Heart right ventricle (tissue), 16 donors: ENCODE measurements at regions not wholly inside any gene's neighbourhood (a gene's known extent, or its start where the extent isn't known, plus 50 kb on each side); places are given as distances from the start of the nearest gene placed in this dataset.

ENCODE experiments used
- ATAC-seq, 8 donors: fragments of 200-7000 bp; cut with Tn5 transposase; one replicate each; pipeline ENCODE4 v1.9.1; 2020; ENCODE audit warnings: mild to moderate bottlenecking in 8 of 8, moderate library complexity in 8 of 8, moderate number of reproducible peaks in 1 of 8
- DNase-seq, 2 donors: peaks; one replicate each; pipeline ENCODE4 v3.0.0-alpha.2; 2020
- H3K27ac ChIP-seq, 10 donors: fragments of 200-600 bp; sonication (generic) in 2 of 10; one replicate each; pipeline versions ENCODE4 v1.5.0 to v1.8.0; 2020 to 2022; ENCODE audit warnings: mild to moderate bottlenecking in 3 of 10
- H3K27me3 ChIP-seq, 7 donors: fragments of 200-600 bp; one replicate each; pipeline ENCODE4 v1.8.0; 2021 to 2022; ENCODE audit warnings: mild to moderate bottlenecking in 2 of 7
- H3K36me3 ChIP-seq, 9 donors: fragments of 200-600 bp; sonication (generic) in 1 of 9; one replicate each; pipeline versions ENCODE4 v1.5.0 to v1.8.0; 2020 to 2022; ENCODE audit warnings: mild to moderate bottlenecking in 2 of 9
- H3K4me1 ChIP-seq, 9 donors: fragments of 200-600 bp; sonication (generic) in 1 of 9; one replicate each; pipeline versions ENCODE4 v1.5.0 to v1.8.0; 2020 to 2022; ENCODE audit warnings: mild to moderate bottlenecking in 4 of 9
- H3K4me3 ChIP-seq, 10 donors: fragments of 200-600 bp; sonication (generic) in 2 of 10; one replicate each; pipeline versions ENCODE4 v1.5.0 to v1.8.0; 2020 to 2022; ENCODE audit warnings: mild to moderate bottlenecking in 7 of 10, moderate library complexity in 2 of 10
- H3K9me3 ChIP-seq, 11 donors: fragments of 200-600 bp in 10 of 11; sonication (generic) in 2 of 11; one replicate each; pipeline versions ENCODE4 v1.5.0 to v1.8.0; 2013 to 2022; ENCODE audit warnings: mild to moderate bottlenecking in 2 of 11, control low read depth in 1 of 11, moderate library complexity in 1 of 11
- WGBS, 2 donors: extraction: QIAGEN DNeasy Blood & Tissue Kit; methylation state at CpG; one replicate each; pipeline ENCODE4 v1.1.7; 2013; ENCODE audit warnings: inconsistent platforms in 1 of 2; 5-methylcytosine and 5-hydroxymethylcytosine counted together
- intact Hi-C, 10 donors: fragments of 100-400 bp; cut with DNase I; formaldehyde crosslinking; loops; one replicate each; pipeline versions ENCODE4 v1.11.1 to v1.14.2; 2022
- TF ChIP-seq, protein P1 (sequence below), 9 donors: fragments of 200-600 bp; sonication (generic) in 2 of 9; IDR thresholded peaks; one replicate each; pipeline versions ENCODE4 v1.5.0 to v1.8.0; 2021 to 2022; ENCODE audit warnings: antibody characterized with exemption in 9 of 9, mild to moderate bottlenecking in 5 of 9, moderate library complexity in 1 of 9
- donor health status: Arrhythmogenic right ventricular cardiomyopathy.
- donor health status: ischemic (EF 13 %, LVEDD 7.1; RV severe dilation, severe dysfunction).
- donor health status: healthy with polysubstance abuse.
- donor health status: DM: no; HTN: yes; CAD: no.
- donor health status: DM: no; HTN: no; CAD: no.
- donor health status: ischemic (EF 25% LVEDD 6.9; RV normal size, moderate dysfunction).
- donor health status: ischemic (EF 25% LVEDD 5.7; RV mildly dilated, moderate dysfunction).
- donor health status: healthy.
- donor health status: DM: yes; HTN: yes; CAD: no.
- donor health status: Ischemic cardiomyopathy.
- donor health status: ischemic (EF 35%, LVEDD 5.7; RV mildly dilated, moderate dysfunction).
- donor health status: nonischemic (EF 11% LVEDD 7.7; RV severe dilation, severe dysfunction).
- donor health status: DM: yes; HTN: yes; CAD: no.
- donor health status: PGD.
- donor health status: ischemic (EF 29% LVEDD 5.4; RV normal size, mild dysfunction).
- donor health status: nonischemic (EF 23%, LVEDD 6.1; RV moderate dilation, normal function).

DNA sequence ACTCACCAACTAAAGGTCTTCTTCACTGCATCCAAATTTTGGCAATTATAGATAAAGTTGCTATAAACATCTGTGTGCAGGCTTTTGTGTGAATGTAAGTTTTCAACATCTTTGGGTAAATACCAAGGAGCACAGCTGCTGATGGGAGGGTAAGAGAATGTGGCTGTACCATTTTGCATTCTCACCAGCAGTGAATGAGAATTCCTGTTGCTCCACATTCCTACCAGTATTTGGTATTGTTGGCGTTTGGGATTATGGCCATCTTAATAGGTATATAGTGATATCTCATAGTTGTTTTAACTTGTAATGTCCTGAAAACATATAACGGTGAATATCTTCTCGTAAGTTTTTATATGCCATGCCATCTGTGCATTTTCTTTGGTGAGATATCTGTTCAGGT, 69.3 kb downstream of the ILRUN start:
- no peaks in the 10 kb centered on the region for H3K27me3 ChIP-seq
- H3K9me3 ChIP-seq: no peaks in the 10 kb centered on the region
- H3K4me1 ChIP-seq: peaks cover 0 to 19% (median 0%) of the 10 kb centered on the region in 9 donors
- H3K36me3 ChIP-seq: peaks cover 0 to 10% (median 0%) of the 10 kb centered on the region in 9 donors
- TF ChIP-seq, protein P1, sequence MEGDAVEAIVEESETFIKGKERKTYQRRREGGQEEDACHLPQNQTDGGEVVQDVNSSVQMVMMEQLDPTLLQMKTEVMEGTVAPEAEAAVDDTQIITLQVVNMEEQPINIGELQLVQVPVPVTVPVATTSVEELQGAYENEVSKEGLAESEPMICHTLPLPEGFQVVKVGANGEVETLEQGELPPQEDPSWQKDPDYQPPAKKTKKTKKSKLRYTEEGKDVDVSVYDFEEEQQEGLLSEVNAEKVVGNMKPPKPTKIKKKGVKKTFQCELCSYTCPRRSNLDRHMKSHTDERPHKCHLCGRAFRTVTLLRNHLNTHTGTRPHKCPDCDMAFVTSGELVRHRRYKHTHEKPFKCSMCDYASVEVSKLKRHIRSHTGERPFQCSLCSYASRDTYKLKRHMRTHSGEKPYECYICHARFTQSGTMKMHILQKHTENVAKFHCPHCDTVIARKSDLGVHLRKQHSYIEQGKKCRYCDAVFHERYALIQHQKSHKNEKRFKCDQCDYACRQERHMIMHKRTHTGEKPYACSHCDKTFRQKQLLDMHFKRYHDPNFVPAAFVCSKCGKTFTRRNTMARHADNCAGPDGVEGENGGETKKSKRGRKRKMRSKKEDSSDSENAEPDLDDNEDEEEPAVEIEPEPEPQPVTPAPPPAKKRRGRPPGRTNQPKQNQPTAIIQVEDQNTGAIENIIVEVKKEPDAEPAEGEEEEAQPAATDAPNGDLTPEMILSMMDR (IDR thresholded peaks at IDR 0.05): no peak
- ATAC-seq (no peak), DNase-seq (no peak)
- WGBS, 2 donors: 94 to 98% methylated on average over 3 of the region's 3 CpGs
- intact Hi-C loops: no loop called here
- H3K27ac ChIP-seq: no peak overlapping the region
- H3K4me3 ChIP-seq: no peak overlapping the region

DNA sequence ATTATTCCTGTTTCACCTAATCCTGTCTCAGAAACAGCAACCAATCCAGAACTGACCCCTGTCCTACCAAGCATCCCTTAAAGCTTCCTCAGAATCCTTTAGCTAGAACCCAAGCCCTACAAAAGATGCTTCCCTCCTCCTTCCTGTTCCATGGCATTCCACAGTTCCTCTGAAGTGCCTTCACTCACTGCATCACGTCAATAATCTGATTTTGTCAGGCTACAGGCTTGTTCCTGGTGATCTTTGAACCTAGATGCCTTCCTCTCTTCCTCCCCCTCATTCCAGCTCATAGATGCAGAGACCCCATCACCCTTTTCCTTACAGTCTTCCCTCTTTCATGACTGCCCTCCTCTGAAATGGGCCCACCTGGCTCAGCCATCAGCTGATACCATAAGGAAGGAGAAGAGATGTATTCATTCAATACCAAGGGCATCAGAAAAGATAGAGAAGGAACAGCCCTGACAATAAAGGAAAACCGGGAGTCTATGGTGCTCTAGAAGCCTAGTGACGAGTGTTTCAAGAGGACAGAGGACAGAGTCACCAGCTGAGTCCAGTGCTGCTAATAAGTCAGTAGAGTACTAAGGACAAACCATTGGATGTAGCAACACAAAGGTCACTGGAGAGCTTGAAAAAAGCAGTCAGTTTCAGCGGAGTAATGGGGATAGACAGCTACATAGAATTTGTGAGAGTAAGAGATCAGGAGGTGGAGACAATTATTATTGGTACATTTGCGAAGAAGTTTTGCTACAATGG, 62.5 kb upstream of the SPDEF start:
- no peak for DNase-seq
- H3K27ac ChIP-seq: no peak overlapping the region
- TF ChIP-seq, protein P1 (IDR thresholded peaks at IDR 0.05): no peak
- H3K4me3 ChIP-seq: no peak overlapping the region
- WGBS, 2 donors: 79 to 80% methylated on average over 5 of the region's 5 CpGs
- H3K4me1 ChIP-seq: peaks cover 0 to 17% (median 6%) of the 10 kb centered on the region in 9 donors
- peaks cover 0 to 27% (median 0%) of the 10 kb centered on the region in 9 donors for H3K36me3 ChIP-seq
- ATAC-seq: peak in 1 of 8 donors; percentile 26
- no peaks in the 10 kb centered on the region for H3K9me3 ChIP-seq
- no peaks in the 10 kb centered on the region for H3K27me3 ChIP-seq
- intact Hi-C loops: loop anchor here in 1 of 10 donors (10.0 kb wide), 1 partner anchor 424 kb away; no protein-coding TSS in a partner anchor

DNA sequence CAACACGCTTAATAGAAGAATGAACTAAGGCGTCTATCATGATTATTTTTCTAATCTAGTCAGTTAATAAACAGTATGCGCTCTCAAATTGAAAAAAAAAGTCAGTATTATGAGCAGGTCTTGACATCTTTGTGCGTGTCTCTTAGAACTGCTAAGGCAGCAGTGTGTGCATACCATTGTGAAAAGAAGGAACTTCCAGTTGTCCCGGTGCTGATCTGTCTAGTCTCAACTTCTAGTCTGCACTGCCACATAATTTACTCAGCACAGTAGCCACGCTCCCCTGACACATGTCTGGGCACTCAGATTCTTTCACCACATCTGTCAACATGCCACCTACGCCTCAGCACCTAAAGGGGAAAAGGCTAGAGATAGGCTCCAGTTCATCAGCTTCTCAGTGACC, 61.1 kb upstream of the SPDEF start:
- no peak overlapping the region for H3K27ac ChIP-seq
- peaks cover 0 to 17% (median 6%) of the 10 kb centered on the region in 9 donors for H3K4me1 ChIP-seq
- 78 to 89% methylated on average over 7 of the region's 7 CpGs for WGBS, 2 donors
- no peaks in the 10 kb centered on the region for H3K9me3 ChIP-seq
- TF ChIP-seq, protein P1 (IDR thresholded peaks at IDR 0.05): no peak
- DNase-seq: no peak
- peak in 1 of 8 donors; percentile 31 for ATAC-seq
- no peaks in the 10 kb centered on the region for H3K27me3 ChIP-seq
- intact Hi-C loops: loop anchor here in 1 of 10 donors (10.0 kb wide), 1 partner anchor 422 kb away; no protein-coding TSS in a partner anchor
- peaks cover 0 to 27% (median 0%) of the 10 kb centered on the region in 9 donors for H3K36me3 ChIP-seq
- no peak overlapping the region for H3K4me3 ChIP-seq

DNA sequence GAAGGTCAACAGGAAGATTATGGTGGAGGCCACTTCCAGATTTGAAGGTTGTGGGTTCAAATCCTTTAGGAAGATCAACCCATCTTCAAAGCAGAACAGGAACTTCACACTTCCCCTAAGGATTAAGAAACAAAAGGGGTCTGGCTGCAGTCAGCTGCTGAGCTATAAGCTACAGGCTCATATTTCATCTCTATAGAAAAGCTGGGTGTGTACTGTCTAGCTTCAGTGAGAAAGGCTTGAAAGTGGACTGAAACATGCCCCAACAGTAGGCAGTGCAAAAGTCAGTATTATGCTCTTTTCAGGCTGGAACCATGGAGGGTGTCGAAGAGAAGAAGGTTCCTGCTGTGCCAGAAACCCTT, 60.1 kb upstream of the SPDEF start:
- WGBS, 2 donors: 93% methylated on average over 1 of the region's 1 CpG
- H3K4me3 ChIP-seq: no peak overlapping the region
- H3K4me1 ChIP-seq: peaks cover 0 to 19% (median 8%) of the 10 kb centered on the region in 9 donors
- TF ChIP-seq, protein P1 (IDR thresholded peaks at IDR 0.05): no peak
- no peak overlapping the region for H3K27ac ChIP-seq
- ATAC-seq (no peak), DNase-seq (no peak)
- no peaks in the 10 kb centered on the region for H3K9me3 ChIP-seq
- H3K36me3 ChIP-seq: peaks cover 0 to 27% (median 0%) of the 10 kb centered on the region in 9 donors
- H3K27me3 ChIP-seq: no peaks in the 10 kb centered on the region
- intact Hi-C loops: loop anchor here in 1 of 10 donors (10.0 kb wide), 1 partner anchor 421 kb away; no protein-coding TSS in a partner anchor
